ENCODE measurements at regions not wholly inside any gene's neighbourhood (a gene's known extent, or its start where the extent isn't known, plus 50 kb on each side); places are given as distances from the start of the nearest gene placed in this dataset.

DNA sequence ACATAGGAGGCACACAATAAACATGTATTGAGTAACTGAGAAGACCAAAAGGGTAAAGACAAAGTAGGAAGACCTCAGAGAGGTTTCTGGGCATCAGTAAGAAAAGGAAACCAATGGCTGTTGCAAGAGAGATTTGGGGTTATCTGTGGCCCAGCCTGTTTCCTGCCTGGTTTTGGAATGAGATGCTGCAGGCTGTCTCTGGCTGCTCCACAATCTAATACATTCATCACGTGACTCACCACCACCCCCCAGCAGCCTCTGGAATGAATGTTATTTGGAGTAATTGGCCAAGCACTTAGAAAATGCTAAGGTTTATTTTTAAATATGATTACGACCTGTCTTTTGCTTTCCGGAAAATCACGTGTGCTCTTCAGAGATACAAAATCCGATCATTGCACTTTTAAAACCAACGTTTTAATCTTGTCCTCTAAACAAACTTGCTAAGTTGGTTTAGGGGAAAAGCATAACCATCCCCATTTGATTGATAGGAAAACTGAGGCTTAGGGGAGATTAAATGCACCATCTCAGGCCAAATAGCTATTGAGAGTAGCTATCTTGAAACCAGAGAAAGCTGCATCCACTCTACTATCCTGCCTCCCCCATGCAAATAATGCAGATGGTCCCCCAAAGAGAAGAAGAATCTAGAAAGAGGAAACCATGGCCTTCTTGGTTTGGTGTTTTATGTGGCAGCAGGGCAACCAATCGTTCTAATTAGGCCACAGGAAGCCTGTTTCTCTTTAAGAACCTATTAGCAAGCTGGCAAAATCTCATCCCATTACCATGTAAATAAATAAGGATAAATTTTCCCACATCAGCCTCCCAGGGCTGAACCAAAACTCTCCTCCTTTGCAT lies 151.8 kb upstream of the ADRA1B start:
- no peak for DNase-seq

DNA sequence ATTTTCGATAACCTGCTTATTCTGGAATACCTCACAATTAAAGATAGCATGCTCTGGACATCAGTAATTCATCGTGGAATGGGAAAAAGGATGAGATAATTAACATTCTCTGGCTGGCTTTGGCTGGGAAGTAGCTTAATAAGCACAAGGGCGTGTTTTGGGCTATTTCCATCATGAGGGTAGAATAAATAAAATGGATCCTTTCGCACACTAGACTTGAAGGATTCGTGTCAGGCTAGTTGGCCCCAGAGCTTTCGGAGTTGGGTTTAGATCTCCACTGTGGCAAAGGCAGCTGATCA lies 151.2 kb upstream of the ADRA1B start:
- DNase-seq: no peak

DNA sequence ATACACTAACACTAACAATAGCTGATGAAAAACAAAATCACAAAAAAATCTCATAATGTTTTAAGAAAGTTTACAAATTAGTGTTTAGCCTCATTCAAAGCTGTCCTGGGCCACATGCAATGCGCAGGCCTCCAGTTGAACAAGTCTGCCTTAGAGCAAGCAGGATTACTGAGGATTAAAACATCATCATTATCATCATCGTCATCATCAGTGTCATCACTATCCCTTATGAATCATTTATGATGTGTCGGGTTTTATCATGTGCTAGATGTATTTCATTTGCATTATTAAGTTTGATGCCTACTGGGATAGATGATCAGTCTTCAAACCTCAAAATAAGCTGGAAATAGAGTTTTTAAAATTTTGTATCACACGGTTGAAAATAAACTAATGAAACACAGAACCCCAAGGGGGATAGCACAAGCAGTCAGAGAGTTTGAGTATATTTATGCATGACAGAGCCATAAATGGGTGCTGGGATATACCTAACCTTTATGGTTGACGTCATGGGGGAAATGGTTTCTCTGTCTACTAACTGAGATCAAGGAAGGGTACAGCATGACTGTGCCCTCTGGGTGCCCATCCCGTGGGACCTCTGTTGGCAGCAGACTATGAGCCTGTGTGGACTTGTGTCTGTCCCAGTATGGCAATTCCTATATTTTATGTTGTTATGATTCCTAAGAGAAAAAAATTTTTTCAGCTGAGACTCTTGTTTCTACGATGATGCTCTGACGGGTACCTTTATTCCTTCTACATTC lies 150.3 kb upstream of the ADRA1B start:
- DNase-seq: no peak

DNA sequence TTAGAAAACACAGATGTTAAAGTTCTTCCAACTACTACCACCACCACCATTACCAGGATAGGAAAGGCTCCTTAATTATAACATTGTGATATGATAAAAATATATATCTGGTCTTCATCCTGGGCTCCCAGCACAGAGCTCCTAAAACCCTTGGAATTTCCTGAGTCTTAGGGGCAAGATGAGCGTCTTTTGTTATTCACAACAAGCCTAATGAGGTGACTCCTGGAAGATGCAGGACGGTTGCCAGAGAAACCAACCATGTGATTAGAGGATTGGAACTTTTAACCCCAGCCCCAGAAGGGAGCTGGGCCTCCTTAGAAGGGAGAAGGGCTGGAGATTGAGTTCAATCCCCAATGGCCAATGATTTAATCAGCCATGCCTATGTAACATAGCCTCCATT lies 148.0 kb upstream of the ADRA1B start:
- no peak for DNase-seq

DNA sequence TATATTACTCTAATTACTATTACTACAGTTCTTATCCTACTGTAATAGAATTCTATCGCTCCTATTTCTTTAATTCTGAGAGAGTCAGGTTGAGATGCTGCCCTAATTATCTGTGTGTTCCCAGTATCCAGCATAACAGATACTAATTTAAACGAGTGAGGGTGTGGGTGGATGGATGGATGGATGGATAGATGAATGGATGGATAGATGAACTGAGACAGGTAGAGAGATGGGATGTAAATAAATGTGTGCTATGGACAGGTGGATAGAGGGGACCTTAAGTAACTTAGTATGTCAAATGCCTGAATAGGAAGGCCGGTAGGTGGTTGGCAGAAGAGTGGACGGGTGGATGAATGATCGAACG lies 143.6 kb upstream of the ADRA1B start:
- DNase-seq: no peak

DNA sequence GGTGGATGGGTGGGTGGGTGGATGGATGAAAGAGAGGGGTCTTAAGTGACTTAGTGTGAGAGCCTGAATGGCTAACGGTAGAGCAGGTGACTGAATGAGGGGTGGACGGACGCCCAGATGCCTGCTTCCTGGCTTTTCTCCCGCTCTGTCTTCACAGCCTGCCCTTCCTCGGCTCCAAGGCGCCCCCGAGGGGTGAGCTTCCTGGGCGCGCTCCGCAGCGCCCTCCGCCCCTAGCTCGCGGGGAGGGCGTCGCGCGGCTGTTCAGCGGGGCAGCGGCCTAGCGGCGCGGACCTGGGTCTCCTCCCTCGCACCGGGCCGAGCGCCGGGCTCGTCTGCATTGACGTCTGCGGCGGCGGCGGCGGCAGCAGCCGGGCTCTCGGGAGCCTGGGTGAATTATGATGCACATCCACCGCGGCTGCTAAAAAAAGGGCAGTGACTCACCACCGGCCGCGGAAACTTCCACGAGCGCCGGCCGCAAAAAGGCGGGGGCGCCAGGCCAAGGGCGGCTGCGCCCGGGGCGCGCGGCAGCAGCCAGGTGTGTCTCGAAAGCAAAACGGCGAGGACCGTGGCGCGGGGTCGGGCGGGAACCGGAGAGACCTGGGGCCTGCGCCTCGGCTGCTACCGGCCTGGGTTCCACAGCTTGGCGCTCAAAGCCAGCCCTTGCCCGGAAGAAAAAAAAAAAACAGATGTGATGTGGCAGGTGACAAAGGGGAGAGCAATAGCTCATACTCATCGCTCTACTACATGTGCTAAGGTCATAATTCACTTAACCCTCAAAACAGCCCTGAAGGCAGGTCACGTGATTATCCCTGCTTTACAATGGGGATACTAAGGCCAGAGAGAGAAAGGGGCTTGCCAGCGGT lies 143.0 kb upstream of the ADRA1B start:
- DNase-seq: peak; percentile 54

DNA sequence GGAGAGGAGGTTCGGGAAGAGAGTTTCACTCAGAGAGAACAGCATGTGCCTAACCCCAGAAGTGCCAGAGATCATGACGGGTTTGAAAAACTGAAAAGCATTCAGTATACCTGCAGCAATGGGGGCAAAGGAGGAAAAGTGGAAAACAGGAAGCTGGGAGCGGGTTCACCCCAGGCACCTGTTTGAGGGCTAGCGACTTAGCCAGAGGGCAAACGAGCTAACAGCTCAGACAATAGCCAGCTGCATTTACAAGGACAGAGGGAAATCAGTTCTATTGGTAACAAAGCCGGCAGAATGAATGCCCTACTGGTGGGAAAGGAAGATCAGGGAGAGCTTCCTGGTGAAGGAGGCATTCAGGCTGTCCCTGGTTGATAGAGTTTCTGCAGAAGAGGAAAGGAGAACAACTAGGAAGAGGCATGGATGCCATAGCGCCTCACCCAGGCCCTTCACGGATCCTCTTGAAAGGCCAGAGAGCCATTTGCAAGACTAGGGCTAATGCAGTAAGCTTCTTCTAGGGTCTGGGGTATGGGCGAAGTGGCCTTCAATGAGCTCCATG lies 141.7 kb upstream of the ADRA1B start:
- no peak for DNase-seq

DNA sequence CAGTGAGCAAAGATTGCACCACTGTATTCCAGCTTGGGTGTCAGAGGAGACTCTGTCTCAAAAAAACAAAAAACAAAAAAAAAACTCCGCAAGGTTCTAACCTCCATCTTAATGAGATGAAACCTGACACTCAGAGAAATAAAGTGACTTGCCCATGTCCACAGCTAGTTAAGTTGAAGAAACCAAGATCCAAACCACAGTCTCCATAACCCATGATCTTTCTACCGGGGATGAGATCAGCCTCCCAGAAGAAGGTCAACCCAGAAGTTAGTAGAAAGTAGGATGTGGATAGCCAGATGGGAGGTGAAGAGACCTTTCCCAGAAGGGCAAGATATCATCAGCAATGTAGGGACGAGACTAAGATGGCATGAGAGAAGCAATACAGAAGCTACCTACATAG lies 140.4 kb upstream of the ADRA1B start:
- DNase-seq: no peak

DNA sequence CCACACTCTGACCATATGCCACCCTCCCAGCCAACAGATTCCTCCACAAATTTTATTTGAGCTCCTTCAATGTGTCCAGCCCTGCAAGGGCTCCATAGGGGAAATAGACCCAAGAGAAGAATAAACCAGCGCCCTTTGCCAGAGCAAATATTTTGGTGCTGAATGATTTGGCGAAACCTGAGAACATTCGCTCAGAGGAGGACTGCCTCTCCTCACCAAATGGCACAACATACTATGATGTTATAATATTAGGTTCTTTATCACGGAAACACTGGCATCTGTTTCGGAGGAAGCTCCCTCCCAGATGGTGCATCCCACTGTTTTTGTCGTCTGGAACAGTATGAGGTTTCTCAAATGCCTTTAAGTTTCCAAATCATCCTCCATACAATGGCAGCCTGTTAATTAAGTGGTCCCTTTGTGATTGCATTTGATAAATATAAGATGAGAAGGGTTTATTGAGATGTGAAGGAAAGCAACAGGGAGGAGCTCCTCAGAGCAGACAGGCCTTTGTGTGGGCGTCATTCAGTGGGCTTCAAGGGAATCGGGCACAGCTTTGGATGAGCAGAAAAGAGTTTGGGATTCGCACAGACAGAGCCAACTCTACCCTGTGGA lies 139.1 kb upstream of the ADRA1B start:
- DNase-seq: no peak

DNA sequence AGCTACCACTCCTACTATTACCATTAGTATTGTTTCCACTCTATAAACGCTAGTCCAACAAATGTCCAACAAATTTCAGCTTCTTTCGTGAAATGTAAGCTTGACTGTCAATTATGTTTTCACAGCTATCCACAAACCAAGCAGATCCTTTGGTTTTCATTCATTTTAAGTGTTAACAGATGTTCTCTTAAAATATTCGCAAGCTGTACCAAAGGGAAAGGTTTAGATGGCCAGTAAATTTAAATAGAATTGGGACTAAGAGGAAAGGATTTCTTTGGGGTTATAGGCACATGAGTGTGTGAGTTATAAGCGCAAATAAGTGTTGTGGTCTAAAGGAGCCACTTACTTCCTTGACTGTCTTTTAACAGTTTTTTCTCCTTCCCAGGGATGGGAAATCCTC lies 136.8 kb upstream of the ADRA1B start:
- no peak for DNase-seq

DNA sequence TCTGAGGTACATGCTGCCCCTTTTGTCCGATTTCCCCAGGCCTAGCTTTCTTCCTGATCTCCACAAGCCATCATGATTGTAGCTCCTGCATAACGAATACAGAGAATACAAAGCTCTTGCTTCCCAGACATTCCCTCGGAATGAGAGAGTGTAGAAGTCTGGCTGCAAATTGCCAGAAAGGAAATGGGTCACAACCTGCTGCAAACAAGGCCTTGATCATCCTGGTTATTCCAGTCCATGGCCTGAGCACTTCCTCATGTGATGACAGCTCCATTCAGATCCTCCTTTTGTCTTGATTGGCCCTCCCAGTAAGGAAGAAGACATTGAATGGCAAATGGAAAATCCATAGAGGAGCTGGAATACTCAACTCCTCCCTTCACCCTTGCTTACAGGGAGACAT lies 136.0 kb upstream of the ADRA1B start:
- DNase-seq: no peak

DNA sequence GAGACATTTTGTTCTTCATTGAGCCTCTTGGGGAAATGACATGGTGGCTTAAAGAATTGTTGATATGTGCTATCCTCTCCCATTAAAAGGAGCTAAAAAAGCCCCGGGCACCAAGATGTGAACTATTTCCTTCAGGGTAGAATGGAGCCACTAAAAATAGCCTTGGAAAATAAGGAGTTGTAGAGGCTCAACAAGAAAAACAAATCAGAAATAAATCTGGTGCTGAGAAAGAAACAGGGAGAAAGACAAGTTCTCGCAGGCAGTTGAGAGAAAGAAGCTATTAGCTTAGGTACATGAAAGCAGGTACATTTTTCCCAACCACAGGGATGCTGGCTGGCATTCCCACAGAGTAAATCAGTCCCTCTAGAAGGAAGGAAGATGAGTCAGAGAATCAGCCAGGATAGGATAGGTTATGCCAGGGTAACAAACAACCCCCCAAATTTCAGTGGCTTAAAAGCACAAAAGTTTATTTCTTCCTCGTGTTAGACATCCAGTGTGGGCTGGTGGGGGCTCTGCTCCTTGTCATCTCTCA lies 134.6 kb upstream of the ADRA1B start:
- no peak for DNase-seq

DNA sequence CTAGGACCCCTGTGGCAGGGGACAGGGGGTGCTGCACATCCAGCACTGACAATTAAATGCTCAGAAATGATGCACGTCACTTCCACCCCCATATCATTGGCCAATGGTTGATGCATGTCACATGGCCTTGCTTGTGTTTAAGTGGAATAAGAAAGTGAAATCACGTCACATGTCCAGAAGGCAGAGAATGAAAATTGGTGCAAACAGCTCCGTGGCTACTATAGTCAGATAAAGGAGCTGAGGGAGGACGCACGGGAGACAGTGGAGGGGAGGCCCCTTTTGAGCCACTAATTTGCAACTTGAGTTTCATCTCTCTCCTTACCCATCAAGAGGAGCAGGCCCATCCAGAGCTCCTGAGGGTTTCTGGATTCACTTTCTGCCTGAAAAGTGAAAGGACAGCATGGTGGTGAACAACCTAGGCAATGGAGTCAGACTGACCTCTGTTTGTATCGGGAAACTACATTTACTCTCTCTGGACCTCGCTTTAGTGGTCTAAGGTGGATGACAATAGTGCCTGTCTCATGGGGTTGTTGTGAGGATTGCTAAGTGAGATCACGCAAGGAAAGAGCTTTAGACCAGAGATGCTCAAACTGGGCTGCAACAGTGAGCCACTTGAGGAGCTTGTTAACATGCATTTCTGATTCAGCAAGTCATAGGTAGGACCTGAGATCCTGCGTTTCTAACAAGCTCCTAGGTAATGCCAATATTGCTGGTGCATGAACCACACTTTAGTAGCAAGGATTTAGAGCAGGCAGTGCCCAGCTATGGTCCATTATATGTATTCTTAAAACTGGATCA lies 133.9 kb upstream of the ADRA1B start:
- DNase-seq: no peak

DNA sequence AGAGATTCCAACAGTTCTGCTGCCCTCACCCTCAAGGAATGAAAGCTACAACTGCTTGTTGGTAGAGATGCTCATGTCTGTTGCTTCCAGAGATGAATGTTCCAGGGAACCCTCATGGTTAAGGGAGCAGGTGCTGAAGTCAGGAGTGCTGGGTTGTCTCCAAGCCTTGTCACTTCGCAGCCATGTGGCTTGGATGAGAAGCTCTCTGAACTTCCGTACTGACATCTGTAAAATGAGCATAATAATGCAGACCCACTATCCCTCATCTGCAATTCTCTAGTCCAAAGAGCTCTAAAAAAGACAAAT lies 133.3 kb upstream of the ADRA1B start:
- DNase-seq: no peak

DNA sequence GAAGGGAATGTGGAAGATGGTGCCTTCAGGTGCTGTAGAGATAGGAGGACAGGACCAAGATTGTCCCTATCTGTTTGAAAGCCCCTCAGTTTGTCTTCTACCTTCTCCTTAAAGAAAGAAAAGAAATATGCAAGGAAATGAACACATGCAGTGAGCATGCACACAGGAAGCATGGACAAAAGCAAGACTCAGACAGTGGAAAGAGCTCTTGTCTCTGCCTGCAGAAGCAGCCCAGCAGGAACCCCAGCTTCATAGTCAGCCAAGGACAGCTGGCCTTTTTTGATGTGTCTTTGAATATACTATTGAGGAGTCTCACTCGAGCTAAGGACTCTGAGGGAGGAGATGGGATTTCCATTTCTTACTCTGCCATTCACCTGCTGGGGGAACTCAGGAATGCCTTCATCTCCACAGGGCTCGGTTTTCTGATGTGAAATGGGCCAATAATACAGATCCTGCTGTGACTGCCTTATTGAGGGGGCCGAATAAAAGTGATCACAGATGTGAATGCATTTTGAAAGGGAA lies 132.5 kb upstream of the ADRA1B start:
- no peak for DNase-seq

DNA sequence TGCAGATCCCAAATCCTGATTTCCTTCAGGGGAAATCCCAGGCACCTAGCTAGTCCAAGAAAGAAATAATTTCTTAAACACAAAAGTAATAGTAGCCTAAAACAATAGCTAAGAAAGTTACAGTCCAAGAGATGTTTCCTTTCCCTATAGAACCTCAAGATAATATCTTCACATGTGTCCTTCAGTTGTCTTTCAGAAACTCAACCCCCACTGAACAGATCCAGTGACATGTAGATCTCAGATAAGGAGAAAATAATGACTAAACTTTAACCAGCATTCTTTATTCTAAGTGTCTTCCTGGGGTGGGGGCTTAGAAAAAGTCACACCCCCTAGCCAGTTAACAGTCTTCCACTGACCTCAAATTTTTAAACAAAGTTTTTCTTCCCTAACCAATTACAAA lies 131.3 kb upstream of the ADRA1B start:
- no peak for DNase-seq

DNA sequence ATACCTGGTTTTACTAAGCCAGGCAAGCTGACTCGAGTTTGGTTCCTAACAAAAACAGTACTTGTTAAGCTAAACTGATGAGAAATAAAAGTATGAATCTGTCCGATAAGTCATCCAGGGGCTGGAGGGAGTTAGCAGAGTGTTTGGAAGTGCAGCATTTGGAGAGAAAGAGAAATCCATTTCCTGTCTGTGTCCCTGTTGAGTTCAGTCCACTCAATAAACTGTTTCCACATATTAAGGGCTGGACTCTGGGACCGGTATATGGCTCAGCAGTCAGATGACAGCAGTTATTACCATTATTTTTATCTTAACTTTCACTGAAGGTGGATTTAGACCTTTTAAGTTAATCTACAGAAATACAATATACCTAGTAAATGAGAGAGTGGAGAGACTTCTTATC lies 130.6 kb upstream of the ADRA1B start:
- DNase-seq: no peak

DNA sequence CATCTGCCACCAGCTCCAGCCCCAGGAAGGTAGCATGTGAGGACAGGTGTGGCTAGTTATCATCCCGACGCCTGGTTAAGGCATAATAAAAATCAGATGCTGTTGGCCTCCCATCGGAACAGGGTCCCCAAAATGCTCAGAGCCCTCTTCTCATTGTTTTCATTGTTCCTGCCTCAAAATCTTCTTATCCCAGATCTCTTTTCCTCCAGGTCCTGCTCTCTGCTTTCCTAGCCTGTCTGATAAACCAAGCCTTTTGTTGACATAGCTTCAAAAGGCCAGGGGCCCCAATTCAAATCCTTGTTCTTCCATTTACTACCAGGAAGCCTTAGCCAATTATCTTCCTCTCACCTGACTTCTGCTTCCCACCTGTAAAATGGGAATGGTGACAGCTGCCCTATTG lies 130.1 kb upstream of the ADRA1B start:
- no peak for DNase-seq

DNA sequence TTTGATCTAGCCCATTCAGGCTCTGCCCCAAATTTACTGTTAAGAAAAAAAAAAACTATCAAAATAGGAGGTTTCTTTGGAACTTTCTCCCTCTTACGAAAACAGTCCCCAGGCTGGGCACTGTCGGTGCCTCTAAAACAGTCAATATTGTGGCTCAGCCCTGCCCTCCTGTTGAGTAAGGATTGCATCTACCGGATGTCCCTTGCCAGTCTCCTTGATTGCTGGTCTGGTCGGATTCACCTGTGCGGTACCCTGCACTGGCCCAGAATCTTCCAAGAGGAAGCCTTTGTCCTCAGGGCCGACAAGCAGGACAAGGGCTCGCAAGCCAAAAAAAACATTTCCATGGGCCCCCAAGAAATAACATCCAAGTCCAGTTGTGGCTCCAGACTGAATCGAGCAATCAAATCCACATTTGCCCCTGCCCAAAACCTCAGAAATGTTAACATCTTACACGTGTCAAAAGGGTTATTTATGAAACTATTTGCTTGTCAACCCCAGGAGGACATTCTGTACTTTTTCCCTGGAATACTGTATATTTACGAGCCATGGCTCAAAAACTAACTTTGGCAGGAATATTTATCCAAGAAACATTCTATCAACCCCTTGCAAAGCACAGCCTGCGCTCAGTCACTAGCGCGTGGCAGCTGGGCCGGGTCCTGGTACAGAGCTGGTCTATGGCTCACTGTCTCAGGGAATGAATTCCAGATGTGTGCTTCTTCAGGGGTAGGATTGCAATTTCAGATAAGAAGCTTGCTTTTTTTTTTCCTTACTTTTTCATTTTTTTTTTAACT lies 129.2 kb upstream of the ADRA1B start:
- DNase-seq: no peak

DNA sequence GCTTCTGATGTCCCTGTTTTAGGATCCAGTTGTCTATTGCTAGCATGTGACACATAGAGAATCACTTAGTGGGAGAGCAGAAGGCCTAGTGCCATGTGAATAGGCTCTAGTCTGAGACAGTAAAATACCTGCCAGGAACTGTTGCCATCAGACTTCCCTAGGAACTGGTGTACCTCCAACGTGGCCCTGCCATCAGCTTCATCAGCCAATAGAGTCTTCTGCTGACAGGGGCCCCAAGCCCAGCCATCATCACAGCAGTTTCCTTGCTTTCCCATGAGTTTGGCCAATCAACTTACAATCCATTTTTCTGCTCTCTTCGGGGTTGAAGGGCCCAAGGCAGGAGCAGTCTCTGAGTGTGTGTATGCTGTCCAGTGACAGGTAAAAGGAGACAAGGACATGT lies 128.4 kb upstream of the ADRA1B start:
- DNase-seq: no peak

DNA sequence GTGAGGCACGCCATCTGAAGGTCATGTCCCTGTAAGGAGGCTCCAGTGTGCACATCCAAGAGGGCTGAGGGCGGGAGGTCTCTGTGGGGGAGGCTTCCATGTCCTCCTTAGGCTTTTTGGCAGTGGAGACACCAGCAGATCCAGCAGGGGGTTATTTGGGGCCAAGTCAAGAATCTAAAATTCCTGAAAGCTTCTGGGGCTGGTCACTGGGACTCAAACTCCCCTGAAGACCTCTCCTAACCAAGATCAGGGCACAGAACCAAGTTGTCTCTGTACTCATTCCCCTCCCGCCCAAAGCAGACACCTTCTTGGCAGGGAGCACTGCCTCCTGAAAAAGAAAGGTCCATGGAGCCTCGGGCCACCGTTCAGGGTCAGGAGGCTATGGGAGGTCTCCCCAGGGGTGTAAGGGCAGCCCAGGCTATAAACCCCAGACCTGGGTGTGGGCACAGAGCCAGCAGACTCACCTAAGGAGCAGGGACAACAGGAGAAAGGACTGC lies 127.4 kb upstream of the ADRA1B start:
- no peak for DNase-seq
